Activated CD4-positive, alpha-beta memory T cell treated with anti-CD3 and anti-CD28 coated beads, Interleukin-2, amount 10 ng/mL, durations not matched to agents 7 days and 5 days (primary cell): ENCODE measurements at regions not wholly inside any gene's neighbourhood (a gene's known extent, or its start where the extent isn't known, plus 50 kb on each side); places are given as distances from the start of the nearest gene placed in this dataset.

Source experiments
- CTCF ChIA-PET: fragments of 350-600 bp; sonication (Branson Sonifier 250); formaldehyde crosslinking; loops from one replicate; lab custom pipeline; 2021; ENCODE audit warnings: antibody characterized with exemption, inconsistent platforms; lab: Charles Lee
- POLR2A ChIA-PET: fragments of 350-600 bp; sonication (Branson Sonifier 250); formaldehyde crosslinking; loops from one replicate; lab custom pipeline; 2021; ENCODE audit warnings: antibody characterized with exemption; lab: Charles Lee
- DNase-seq: peaks from one replicate; pipeline ENCODE4 v3.0.0-alpha.2; 2020
- H3K27ac Mint-ChIP-seq: one replicate; pipeline ENCODE4 v1.8.0; 2021; ENCODE audit warnings: mild to moderate bottlenecking, mixed read lengths
- H3K27me3 Mint-ChIP-seq: one replicate; pipeline ENCODE4 v1.8.0; 2021; ENCODE audit warnings: mixed read lengths
- H3K36me3 Mint-ChIP-seq: one replicate; pipeline ENCODE4 v1.8.0; 2021; ENCODE audit warnings: low read depth, mixed read lengths
- H3K4me1 Mint-ChIP-seq: one replicate; pipeline ENCODE4 v1.8.0; 2021; ENCODE audit warnings: mixed read lengths
- H3K4me3 Mint-ChIP-seq: one replicate; pipeline ENCODE4 v1.8.0; 2021; ENCODE audit warnings: mild to moderate bottlenecking, mixed read lengths
- H3K9me3 Mint-ChIP-seq: one replicate; pipeline ENCODE4 v1.8.0; 2021; ENCODE audit warnings: mixed read lengths

DNA sequence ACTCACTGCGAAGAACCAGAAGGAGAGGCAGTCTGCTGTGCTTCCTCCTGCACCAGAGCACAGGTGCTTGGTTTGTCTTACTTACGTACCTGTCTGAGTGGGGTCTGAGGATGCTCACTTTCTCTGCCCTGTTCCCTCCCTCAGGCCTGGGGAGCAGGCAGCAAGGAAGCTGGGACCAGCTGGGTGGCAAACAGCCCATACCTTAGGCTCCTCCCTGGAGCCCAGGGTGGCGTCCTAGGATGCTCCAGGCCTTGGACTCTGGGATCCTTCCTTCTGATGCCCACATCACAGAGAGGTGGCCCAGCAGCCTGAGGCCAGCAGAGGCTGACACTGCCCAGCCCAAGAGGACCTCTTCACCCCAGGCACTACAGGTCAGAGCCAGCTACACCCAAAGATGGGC, 593.2 kb downstream of the BRD1 start:
- Mint-ChIP-seq H3K36me3 (no peaks in the 10 kb centered on the region), H3K9me3 (no peaks in the 10 kb centered on the region), H3K27me3 (no peaks in the 10 kb centered on the region), H3K4me3 (no peak overlapping the region), H3K4me1 (no peaks in the 10 kb centered on the region), H3K27ac (no peak overlapping the region)
- ChIA-PET CTCF (no interaction called here), POLR2A (no interaction called here)
- no peak for DNase-seq

DNA sequence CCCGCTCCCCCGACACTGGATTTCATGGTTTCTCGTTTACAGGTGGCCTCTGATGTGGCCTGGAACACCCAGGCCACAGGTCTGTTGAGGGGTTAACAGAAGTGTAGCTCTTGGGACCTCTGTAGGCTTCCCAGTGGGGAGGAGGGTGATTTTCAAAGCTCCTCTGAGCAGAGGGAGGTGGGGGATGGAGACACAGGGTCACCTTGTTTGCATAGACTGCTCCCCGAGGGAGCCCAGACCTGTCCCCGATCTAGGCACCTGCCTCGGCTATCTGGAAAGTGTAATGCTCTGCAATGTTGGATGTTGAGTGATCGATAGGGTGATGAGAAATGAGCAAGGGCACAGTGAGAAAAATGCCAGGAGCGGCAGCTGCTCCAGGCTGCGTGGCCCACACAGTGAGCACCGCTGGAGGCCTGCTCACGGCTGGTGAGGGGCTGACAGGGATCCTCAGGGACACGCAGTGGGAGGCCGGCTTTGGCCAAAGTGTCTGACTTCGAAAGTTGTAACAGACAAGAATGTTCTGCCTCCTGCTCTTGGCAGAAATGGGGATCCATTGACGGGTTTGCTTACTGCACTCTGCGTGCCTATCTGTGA, 594.1 kb downstream of the BRD1 start:
- H3K36me3 Mint-ChIP-seq: no peaks in the 10 kb centered on the region
- H3K4me1 Mint-ChIP-seq: no peaks in the 10 kb centered on the region
- H3K27ac Mint-ChIP-seq: no peak overlapping the region
- no peaks in the 10 kb centered on the region for H3K9me3 Mint-ChIP-seq
- DNase-seq: no peak
- POLR2A ChIA-PET: no interaction called here
- no peak overlapping the region for H3K4me3 Mint-ChIP-seq
- no peaks in the 10 kb centered on the region for H3K27me3 Mint-ChIP-seq
- CTCF ChIA-PET: no interaction called here

DNA sequence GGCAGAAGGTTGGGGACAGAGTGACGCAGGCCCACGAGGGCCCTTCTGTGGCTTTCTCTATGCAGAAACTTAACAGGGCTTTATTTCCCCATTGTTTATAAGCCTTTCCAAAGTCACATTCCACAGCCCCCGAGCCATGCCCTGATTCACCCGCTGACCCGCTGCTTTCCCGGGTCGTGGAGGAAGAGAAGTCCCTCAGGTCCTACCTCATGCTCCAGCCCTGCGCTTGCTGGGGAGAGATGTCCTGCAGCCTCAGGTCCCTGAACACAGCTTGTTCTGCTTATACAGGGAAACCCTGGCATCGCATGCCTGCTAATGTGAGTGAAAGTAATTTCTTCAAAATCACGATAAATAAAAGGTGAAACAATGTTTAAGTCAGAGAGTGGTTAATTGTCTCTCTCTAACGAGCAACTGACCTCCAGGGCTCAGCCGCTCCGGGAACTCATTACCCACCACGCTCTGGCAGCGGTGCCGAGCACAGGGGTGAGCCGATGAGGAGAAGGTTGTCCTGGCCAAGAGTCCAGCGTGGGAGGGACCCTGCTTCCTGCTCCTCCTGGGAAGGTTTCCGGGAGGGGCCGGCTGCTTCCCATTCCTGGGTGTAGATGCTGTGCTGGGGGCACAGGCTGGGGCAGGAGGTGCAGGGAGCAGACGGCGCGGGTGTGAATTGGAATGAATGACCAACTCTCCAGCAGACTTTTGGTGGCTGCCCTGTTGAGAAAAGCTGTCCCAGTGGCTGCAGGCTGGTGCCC, 595.2 kb downstream of the BRD1 start:
- CTCF ChIA-PET: no interaction called here
- Mint-ChIP-seq H3K36me3 (no peaks in the 10 kb centered on the region), H3K9me3 (no peaks in the 10 kb centered on the region), H3K27me3 (no peaks in the 10 kb centered on the region), H3K27ac (no peak overlapping the region), H3K4me1 (no peaks in the 10 kb centered on the region), H3K4me3 (no peak overlapping the region)
- POLR2A ChIA-PET: no interaction called here
- peak; percentile 14 for DNase-seq

DNA sequence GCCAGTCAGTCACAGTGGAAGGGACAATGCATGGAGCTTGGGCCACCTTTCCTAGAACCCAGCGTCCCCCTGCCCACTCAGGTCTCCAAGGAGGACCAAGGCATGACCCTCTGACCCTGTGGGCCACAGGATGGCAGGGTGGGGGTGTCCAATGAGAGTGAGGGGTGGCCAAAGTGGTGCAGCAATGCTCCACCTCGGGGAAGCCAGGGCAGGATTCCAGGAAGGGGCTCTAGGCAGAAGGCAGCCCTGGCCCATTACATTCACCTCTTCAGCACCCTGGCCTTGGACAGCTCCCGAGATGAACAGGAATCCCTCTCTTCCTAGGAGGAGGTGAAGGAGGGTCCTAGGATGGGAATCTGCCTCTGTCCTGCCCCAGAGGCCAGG, 597.5 kb downstream of the BRD1 start:
- Mint-ChIP-seq H3K27me3 (no peaks in the 10 kb centered on the region), H3K9me3 (no peaks in the 10 kb centered on the region), H3K4me1 (no peaks in the 10 kb centered on the region), H3K27ac (no peak overlapping the region), H3K4me3 (no peak overlapping the region), H3K36me3 (no peaks in the 10 kb centered on the region)
- DNase-seq: peak; percentile 6
- ChIA-PET CTCF (no interaction called here), POLR2A (no interaction called here)

DNA sequence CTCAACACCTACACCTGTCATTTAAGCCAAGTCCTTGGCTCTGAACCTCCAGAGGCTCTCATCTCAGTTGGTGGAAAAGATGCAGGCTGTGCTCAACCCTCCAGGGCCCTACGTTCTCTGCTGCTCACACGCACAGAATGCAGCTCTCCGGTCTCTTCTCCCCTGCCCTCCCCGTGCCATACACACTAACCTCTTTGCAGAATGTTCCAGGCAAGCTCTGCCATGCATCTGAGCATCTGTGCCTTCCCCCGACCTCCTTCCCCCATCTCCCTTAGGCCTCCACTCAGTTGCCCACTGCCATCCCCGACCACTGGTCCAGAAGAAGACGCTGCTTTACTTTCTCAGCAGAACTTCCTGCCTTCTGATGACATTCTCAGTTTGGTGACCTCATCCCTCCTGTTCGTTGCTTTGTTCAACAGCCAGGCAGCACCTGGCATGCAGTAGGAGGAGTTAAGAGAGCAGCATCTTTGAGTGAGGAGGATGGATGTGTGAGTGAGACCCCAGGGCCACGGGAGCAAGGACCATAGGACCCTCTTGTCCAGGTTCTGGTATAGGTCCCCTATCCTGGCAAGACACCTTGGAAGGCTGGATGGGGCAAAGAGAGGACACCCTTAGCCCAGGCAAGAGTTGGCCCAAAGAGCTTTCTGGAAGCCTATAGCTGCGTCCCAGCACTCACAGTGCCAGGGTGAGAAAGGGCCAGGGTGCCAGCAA, 598.0 kb downstream of the BRD1 start:
- no peak for DNase-seq
- POLR2A ChIA-PET: no interaction called here
- Mint-ChIP-seq H3K27ac (no peak overlapping the region), H3K27me3 (no peaks in the 10 kb centered on the region), H3K4me1 (no peaks in the 10 kb centered on the region), H3K36me3 (no peaks in the 10 kb centered on the region), H3K9me3 (no peaks in the 10 kb centered on the region), H3K4me3 (no peak overlapping the region)
- CTCF ChIA-PET: no interaction called here

DNA sequence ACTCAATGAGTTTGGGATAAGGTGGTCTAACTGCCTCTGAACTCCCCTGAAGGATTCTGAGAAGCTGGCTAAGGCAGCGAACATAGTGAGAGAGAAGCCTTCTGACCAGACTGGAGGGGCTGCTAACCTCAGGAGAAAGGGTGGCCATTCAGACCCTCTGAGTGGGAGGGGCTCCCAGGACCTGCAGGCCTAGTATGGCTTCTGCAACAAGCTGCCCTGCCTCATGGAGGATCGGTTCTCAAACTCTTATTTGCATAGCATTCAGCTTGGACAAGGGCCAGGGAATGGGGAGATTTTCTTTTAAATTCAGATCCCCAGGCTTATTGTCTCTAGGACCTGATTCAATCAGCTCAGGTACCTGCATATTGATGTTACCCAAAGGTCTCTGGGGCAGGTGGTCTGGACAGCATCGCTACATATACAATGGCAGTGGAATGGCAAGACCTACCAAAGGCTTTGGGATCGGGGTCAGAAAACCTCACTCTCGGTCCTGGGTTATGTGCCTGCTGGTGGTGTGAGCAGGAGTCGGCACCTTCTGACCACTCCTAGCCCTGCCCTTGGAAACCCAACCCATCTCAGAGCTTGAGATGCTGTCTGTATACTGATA, 599.1 kb downstream of the BRD1 start:
- Mint-ChIP-seq H3K4me3 (no peak overlapping the region), H3K27ac (no peak overlapping the region), H3K9me3 (no peaks in the 10 kb centered on the region), H3K4me1 (no peaks in the 10 kb centered on the region), H3K27me3 (no peaks in the 10 kb centered on the region), H3K36me3 (no peaks in the 10 kb centered on the region)
- ChIA-PET POLR2A (no interaction called here), CTCF (no interaction called here)
- peak; percentile 9 for DNase-seq

DNA sequence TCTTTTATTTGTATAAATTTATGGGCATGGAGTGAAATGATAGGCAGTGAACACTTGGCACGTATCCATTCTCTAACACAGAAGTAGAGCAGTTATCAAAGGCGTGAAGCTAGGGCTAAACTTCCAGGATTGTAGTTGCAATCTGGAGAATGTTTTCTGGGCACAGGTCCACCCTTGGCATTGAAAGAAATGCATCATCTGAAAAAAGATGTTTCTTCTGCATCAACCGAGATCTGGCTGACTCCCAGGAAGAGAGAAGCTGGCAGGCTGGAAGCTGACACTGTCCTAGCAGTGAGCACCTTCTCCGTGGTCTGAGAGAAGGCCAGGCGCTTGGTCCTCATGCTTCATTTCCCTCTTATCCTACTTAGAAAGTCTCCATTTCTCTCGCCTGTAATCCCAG, 600.0 kb downstream of the BRD1 start:
- ChIA-PET CTCF (no interaction called here), POLR2A (no interaction called here)
- Mint-ChIP-seq H3K27me3 (no peaks in the 10 kb centered on the region), H3K9me3 (no peaks in the 10 kb centered on the region), H3K27ac (no peak overlapping the region), H3K4me1 (no peaks in the 10 kb centered on the region), H3K4me3 (no peak overlapping the region), H3K36me3 (no peaks in the 10 kb centered on the region)
- DNase-seq: no peak

DNA sequence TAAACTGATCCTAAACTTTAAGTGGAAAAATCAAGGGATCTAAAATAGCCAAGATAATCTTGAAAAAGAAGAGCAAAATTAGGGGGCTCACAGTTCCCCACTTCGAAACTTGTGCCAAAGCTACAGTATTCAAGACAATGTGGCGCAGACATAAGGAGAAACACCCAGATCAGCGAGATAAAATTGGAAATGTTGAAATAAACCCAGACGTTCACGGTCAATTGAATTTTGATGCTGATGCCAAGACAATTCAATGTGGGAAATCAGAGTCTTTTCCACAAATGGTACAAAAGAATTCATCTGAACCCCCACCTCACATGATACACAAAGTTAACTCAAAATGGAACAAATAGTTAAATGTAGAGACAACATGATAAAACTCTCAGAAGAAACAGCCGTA, 601.6 kb downstream of the BRD1 start:
- H3K36me3 Mint-ChIP-seq: no peaks in the 10 kb centered on the region
- DNase-seq: no peak
- ChIA-PET CTCF (no interaction called here), POLR2A (no interaction called here)
- H3K27me3 Mint-ChIP-seq: no peaks in the 10 kb centered on the region
- H3K4me1 Mint-ChIP-seq: no peaks in the 10 kb centered on the region
- no peak overlapping the region for H3K27ac Mint-ChIP-seq
- no peaks in the 10 kb centered on the region for H3K9me3 Mint-ChIP-seq
- H3K4me3 Mint-ChIP-seq: no peak overlapping the region

DNA sequence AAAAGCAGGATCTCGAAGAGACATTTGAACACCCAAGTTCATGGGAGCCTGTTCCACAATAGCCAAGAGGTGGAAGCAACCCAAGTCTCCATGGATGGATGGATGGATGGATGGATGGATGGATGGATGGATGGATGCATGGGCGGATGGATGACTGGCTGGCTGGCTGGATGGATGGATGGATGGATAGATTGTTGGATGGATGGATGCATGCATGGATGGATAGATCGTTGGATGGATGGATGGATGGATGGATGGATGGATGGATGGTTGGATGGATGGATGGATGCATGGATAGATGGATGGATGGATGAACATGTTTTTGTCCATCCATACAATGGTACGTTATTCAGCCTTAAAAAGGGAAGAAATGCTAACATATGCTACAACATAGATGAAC, 603.4 kb downstream of the BRD1 start:
- no peak overlapping the region for H3K4me3 Mint-ChIP-seq
- no peaks in the 10 kb centered on the region for H3K36me3 Mint-ChIP-seq
- no peaks in the 10 kb centered on the region for H3K27me3 Mint-ChIP-seq
- H3K27ac Mint-ChIP-seq: no peak overlapping the region
- no peak for DNase-seq
- H3K4me1 Mint-ChIP-seq: no peaks in the 10 kb centered on the region
- no peaks in the 10 kb centered on the region for H3K9me3 Mint-ChIP-seq
- ChIA-PET POLR2A (no interaction called here), CTCF (no interaction called here)

DNA sequence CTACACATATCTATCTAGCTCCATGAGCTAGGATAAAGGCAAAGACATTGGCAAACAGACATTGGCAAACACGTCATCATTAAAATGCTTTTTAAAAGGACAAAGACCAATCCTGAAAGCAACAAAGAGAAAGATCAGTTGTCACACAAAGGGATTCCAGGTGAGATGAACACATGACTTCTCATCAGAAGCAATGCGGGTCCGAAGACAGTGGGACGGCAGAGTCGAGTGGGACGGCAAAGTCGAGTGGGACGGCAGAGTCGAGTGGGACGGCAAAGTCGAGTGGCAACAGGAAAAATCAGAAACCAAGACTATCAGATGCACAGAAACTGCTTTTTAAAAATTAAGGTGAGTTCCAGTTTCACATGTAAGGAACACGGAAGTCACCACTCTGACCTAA, 609.5 kb downstream of the BRD1 start:
- POLR2A ChIA-PET: no interaction called here
- DNase-seq: no peak
- Mint-ChIP-seq H3K36me3 (no peaks in the 10 kb centered on the region), H3K4me1 (no peaks in the 10 kb centered on the region), H3K27me3 (no peaks in the 10 kb centered on the region), H3K27ac (no peak overlapping the region), H3K9me3 (peaks cover 5% of the 10 kb centered on the region), H3K4me3 (no peak overlapping the region)
- CTCF ChIA-PET: no interaction called here

DNA sequence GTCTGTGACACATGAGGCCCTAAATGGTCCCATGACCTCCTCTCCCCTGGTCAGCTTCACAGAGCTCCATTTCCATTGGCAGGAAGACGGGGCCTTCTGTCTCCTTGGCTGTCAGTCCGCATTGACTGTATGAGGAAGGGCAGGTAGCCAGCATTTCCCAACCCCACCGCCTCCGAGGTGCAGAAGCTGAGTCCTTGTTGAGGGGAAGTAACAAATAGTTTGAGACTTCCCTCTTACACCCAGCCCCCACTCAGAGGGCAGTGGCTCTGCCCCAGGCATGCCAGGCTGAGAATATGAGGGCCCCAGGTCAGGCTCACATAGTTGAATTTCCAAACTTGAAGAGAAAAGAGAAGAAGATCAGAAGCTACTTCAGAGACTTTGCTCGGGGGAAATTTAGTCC, 611.1 kb downstream of the BRD1 start:
- Mint-ChIP-seq H3K27me3 (no peaks in the 10 kb centered on the region), H3K4me3 (no peak overlapping the region), H3K4me1 (no peaks in the 10 kb centered on the region), H3K36me3 (no peaks in the 10 kb centered on the region), H3K27ac (no peak overlapping the region), H3K9me3 (peaks cover 5% of the 10 kb centered on the region)
- ChIA-PET POLR2A (no interaction called here), CTCF (no interaction called here)
- no peak for DNase-seq

DNA sequence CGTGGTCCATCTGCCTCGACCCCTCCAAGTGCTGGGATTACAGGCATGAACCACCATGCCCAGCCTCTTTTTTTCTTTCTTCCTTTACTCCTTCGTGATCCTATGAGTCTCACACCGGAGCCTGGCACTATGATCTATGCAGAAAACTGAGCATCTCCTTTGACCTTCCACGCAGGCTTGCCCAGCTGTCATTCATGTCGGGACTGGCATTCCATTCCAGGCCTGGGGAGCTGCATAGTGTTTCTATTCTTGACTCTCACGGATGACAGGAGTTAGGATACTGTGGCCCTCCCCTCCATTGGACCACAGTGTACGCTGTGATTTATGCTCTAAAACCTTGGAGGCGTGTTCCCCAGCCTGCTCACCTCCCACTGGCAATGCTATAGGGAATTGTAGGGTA, 611.8 kb downstream of the BRD1 start:
- CTCF ChIA-PET: no interaction called here
- no peak for DNase-seq
- Mint-ChIP-seq H3K4me3 (no peak overlapping the region), H3K27me3 (no peaks in the 10 kb centered on the region), H3K27ac (no peak overlapping the region), H3K9me3 (peaks cover 5% of the 10 kb centered on the region), H3K36me3 (no peaks in the 10 kb centered on the region), H3K4me1 (no peaks in the 10 kb centered on the region)
- POLR2A ChIA-PET: no interaction called here

DNA sequence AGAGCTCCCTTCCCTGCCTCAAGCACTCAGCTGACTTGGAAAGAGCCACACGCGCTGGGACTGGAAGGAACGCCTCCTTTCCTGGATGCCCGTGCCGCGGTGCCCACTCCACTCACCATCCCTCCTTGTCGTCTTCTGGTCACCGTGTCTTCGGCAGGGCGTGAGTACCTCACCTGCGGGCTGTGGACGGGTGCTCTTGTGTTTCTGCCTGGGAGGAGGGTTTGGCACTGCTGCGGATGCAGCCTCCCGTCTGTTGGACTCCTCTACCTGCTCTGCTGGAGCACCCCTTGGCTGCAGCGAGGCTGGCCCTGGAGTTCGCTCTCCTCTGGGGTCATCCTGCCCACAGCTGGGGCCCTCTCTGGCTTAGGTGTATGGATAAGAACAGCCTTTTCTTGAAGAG, 612.7 kb downstream of the BRD1 start:
- POLR2A ChIA-PET: no interaction called here
- Mint-ChIP-seq H3K36me3 (no peaks in the 10 kb centered on the region), H3K9me3 (peaks cover 5% of the 10 kb centered on the region), H3K27ac (no peak overlapping the region), H3K4me3 (no peak overlapping the region), H3K27me3 (no peaks in the 10 kb centered on the region), H3K4me1 (no peaks in the 10 kb centered on the region)
- no peak for DNase-seq
- CTCF ChIA-PET: no interaction called here
